Activated CD8-positive, alpha-beta T cell treated with anti-CD3 and anti-CD28 coated beads for 36 hours (primary cell): ENCODE measurements at regions not wholly inside any gene's neighbourhood (a gene's known extent, or its start where the extent isn't known, plus 50 kb on each side); places are given as distances from the start of the nearest gene placed in this dataset.

Source experiments
- ATAC-seq: fragments of 200-7000 bp; cut with Tn5 transposase; one replicate; pipeline ENCODE4 v1.10.0; 2021; ENCODE audit warnings: mild to moderate bottlenecking, moderate library complexity
- CTCF ChIA-PET: fragments of 350-600 bp; sonication (Branson Sonifier 250); formaldehyde crosslinking; loops from one replicate; lab custom pipeline; 2021; ENCODE audit warnings: antibody characterized with exemption; lab: Charles Lee
- POLR2A ChIA-PET: fragments of 350-600 bp; sonication (Branson Sonifier 250); formaldehyde crosslinking; loops from one replicate; lab custom pipeline; 2021; ENCODE audit warnings: antibody characterized with exemption; lab: Charles Lee
- DNase-seq: peaks from one replicate; pipeline ENCODE4 v3.0.0-alpha.2; 2020
- H3K27ac Mint-ChIP-seq: one replicate; pipeline ENCODE4 v1.8.0; 2021; ENCODE audit warnings: mild to moderate bottlenecking, mixed read lengths
- H3K27me3 Mint-ChIP-seq: one replicate; pipeline ENCODE4 v1.8.0; 2021; ENCODE audit warnings: mixed read lengths
- H3K36me3 Mint-ChIP-seq: one replicate; pipeline ENCODE4 v1.8.0; 2021; ENCODE audit warnings: low read depth, mixed read lengths
- H3K4me1 Mint-ChIP-seq: one replicate; pipeline ENCODE4 v1.8.0; 2021; ENCODE audit warnings: low read depth, mixed read lengths
- H3K4me3 Mint-ChIP-seq: one replicate; pipeline ENCODE4 v1.8.0; 2021; ENCODE audit warnings: mild to moderate bottlenecking, moderate library complexity, mixed read lengths
- H3K9me3 Mint-ChIP-seq: one replicate; pipeline ENCODE4 v1.8.0; 2021; ENCODE audit warnings: mixed read lengths
- intact Hi-C: fragments of 100-400 bp; cut with micrococcal nuclease; formaldehyde crosslinking; loops from one replicate; pipeline ENCODE4 v1.10.0; 2022
- TF ChIP-seq, protein P1 (sequence below): fragments of 200-600 bp; IDR thresholded peaks from one replicate; pipeline ENCODE4 v1.8.0; 2022; ENCODE audit warnings: antibody characterized with exemption, mild to moderate bottlenecking

DNA sequence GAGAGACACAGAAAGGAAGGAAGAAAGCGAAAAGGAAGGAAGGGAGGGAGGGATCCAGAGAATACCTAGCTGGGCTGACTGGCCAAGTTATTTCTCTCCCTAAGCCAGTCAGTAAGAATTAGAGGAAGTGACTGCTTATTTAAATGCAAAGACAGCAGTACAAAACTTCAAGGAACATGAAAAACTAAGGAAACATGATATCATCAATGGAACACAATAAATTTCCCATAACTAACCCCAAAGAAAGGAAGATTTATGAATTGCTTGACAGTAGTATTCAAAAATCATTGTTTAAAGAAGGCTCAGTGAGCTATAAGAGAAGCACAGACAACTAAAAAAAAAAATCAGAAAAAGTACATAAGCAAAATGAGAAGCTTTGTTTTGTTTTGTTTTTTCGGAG is 252.3 kb upstream of the SASH1 start:
- Mint-ChIP-seq H3K4me3 (no peak overlapping the region), H3K27ac (no peak overlapping the region), H3K9me3 (peaks cover 9% of the 10 kb centered on the region), H3K27me3 (no peaks in the 10 kb centered on the region), H3K36me3 (no peaks in the 10 kb centered on the region), H3K4me1 (no peaks in the 10 kb centered on the region)
- TF ChIP-seq, protein P1, sequence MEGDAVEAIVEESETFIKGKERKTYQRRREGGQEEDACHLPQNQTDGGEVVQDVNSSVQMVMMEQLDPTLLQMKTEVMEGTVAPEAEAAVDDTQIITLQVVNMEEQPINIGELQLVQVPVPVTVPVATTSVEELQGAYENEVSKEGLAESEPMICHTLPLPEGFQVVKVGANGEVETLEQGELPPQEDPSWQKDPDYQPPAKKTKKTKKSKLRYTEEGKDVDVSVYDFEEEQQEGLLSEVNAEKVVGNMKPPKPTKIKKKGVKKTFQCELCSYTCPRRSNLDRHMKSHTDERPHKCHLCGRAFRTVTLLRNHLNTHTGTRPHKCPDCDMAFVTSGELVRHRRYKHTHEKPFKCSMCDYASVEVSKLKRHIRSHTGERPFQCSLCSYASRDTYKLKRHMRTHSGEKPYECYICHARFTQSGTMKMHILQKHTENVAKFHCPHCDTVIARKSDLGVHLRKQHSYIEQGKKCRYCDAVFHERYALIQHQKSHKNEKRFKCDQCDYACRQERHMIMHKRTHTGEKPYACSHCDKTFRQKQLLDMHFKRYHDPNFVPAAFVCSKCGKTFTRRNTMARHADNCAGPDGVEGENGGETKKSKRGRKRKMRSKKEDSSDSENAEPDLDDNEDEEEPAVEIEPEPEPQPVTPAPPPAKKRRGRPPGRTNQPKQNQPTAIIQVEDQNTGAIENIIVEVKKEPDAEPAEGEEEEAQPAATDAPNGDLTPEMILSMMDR, result no peak
- ATAC-seq (no peak), DNase-seq (no peak)
- POLR2A ChIA-PET, result no interaction called here
- intact Hi-C loops, result no loop called here
- CTCF ChIA-PET, result no interaction called here

GRCh38 chr6:148091394-148091793 is 251.2 kb upstream of the SASH1 start:
- intact Hi-C loops, result no loop called here
- peaks cover 9% of the 10 kb centered on the region for H3K9me3 Mint-ChIP-seq
- DNase-seq (no peak), ATAC-seq (no peak)
- POLR2A ChIA-PET, result no interaction called here
- H3K27ac Mint-ChIP-seq, result no peak overlapping the region
- no peaks in the 10 kb centered on the region for H3K27me3 Mint-ChIP-seq
- TF ChIP-seq, protein P1, result no peak
- no peaks in the 10 kb centered on the region for H3K36me3 Mint-ChIP-seq
- CTCF ChIA-PET, result no interaction called here
- H3K4me1 Mint-ChIP-seq, result no peaks in the 10 kb centered on the region
- H3K4me3 Mint-ChIP-seq, result no peak overlapping the region

- CTCF ChIA-PET, result interaction anchor here (1.4 kb wide), 1 partner anchor 42 kb away, joined by 3 read pairs; no protein-coding TSS in a partner anchor
These were observed 239.2 kb upstream of the SASH1 start for GRCh38 chr6:148103436-148103835.

DNA sequence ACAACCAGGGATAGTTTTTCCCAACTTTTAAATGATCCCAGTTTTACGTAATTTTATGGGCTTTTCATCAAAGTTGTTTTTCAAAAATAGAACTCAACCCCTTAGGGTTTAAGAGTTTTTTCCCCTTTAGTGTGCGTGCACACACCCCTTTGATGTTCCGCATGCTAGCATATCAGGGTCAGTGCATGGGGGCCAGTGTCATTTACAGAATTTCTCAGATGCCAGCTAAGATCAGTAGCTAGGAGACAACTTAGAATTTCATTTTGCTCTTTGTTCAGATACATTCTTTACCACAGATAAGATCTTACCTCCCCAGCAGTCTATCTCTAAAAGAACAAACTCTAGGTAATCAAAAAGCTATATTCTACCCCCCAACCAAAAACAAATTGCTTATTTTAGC is 238.5 kb upstream of the SASH1 start:
- ChIA-PET CTCF (interaction anchor here (1.4 kb wide), 1 partner anchor 41 kb away, joined by 3 read pairs; no protein-coding TSS in a partner anchor), POLR2A (no interaction called here)
- no peaks in the 10 kb centered on the region for H3K9me3 Mint-ChIP-seq
- DNase-seq (no peak), ATAC-seq (no peak)
- no peaks in the 10 kb centered on the region for H3K27me3 Mint-ChIP-seq
- H3K4me1 Mint-ChIP-seq, result no peaks in the 10 kb centered on the region
- no peak overlapping the region for H3K4me3 Mint-ChIP-seq
- H3K36me3 Mint-ChIP-seq, result no peaks in the 10 kb centered on the region
- no peak overlapping the region for H3K27ac Mint-ChIP-seq
- TF ChIP-seq, protein P1, result no peak
- intact Hi-C loops, result no loop called here

More at GRCh38 chr6:148103436-148103835, 239.2 kb upstream of the SASH1 start:
- Mint-ChIP-seq H3K27ac (no peak overlapping the region), H3K4me3 (no peak overlapping the region), H3K36me3 (no peaks in the 10 kb centered on the region), H3K4me1 (no peaks in the 10 kb centered on the region), H3K27me3 (no peaks in the 10 kb centered on the region), H3K9me3 (no peaks in the 10 kb centered on the region)
- POLR2A ChIA-PET, result no interaction called here
- intact Hi-C loops, result no loop called here
- TF ChIP-seq, protein P1, result no peak
- DNase-seq (no peak), ATAC-seq (no peak)

GRCh38 chr6:148105695-148106094 is 236.9 kb upstream of the SASH1 start:
- Mint-ChIP-seq H3K27ac (no peak overlapping the region), H3K36me3 (no peaks in the 10 kb centered on the region), H3K9me3 (no peaks in the 10 kb centered on the region), H3K27me3 (no peaks in the 10 kb centered on the region), H3K4me3 (no peak overlapping the region), H3K4me1 (no peaks in the 10 kb centered on the region)
- intact Hi-C loops, result no loop called here
- POLR2A ChIA-PET, result no interaction called here
- no peak for ATAC-seq
- DNase-seq, result no peak
- TF ChIP-seq, protein P1, result no peak
- CTCF ChIA-PET, result no interaction called here
